Head of caudate nucleus (tissue), 42 donors: ENCODE measurements at regions not wholly inside any gene's neighbourhood (a gene's known extent, or its start where the extent isn't known, plus 50 kb on each side); places are given as distances from the start of the nearest gene placed in this dataset.
"Not testable (repeated sequence)": the region's sequence is repeated elsewhere in the genome, so short reads cannot be mapped to it uniquely, and the experiment has no call there.

Source experiments
- DNase-seq, 42 donors: peaks; one replicate each; pipeline versions ENCODE4 v3.0.0 to v3.0.0-alpha.2; 2020 to 2021; ENCODE audit warnings: mixed read lengths in 7 of 42
- intact Hi-C: fragments of 100-400 bp; cut with DNase I; formaldehyde crosslinking; loops from one replicate; pipeline ENCODE4 v1.15.0; 2022

DNA sequence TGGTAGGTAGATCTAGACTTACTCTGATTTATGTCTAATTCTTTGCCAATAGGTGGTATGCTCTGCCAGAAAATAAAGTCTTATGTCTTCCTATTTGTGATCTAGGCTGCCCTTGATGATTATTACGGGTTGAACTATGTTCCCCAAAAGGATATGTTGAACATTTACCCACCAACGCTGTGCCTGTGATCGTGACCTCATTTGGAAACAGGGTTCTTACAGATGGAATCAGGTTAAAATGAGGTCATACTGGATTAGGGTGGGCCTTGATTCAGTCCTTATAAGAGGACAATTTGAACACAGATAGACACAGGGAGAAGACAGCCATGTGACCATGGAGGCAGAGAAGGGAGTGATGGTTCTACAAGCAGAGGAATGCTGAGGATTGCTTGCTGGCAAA, 95.1 kb upstream of the BCAR3 start:
- intact Hi-C loops: no loop called here
- no peak for DNase-seq

DNA sequence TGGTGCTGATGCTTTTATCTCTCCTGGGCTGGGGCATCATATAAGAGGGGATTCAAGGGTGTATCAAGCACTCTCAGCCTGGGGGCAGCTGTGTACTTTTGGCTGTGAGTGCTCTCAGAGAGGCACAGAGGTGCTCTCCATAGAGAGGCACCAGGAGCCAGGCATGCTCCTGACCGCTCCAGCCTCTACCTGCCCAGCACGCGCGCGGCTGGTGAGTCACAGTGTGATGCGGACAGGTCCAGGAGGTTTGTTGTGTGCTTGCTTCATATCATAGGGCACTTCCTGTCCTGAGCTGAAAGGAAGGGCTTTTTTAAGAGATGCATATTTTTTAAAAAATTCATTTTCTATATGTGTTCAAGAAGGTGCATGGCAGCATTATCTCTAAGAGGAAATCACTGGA, 93.6 kb upstream of the BCAR3 start:
- intact Hi-C loops: no loop called here
- DNase-seq: no peak

DNA sequence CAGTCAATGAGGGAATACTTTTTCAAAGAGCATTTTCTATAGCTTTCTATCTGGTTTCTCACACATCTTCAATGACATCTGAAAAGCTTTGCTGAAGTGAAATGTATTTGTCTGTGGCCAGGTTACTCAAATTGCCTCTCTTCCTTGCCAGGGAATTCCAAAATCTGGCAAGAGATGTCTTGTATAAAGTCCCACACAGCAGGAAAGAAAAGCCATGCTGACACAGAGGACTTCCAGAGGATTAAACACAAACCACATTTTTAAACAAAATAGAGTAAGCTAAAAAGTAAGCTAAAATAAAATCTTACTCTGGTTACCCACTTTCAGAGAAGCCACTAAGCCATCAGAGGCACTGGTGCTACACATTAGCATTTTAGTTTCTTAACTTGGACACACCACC, 93.1 kb upstream of the BCAR3 start:
- intact Hi-C loops: no loop called here
- no peak for DNase-seq

DNA sequence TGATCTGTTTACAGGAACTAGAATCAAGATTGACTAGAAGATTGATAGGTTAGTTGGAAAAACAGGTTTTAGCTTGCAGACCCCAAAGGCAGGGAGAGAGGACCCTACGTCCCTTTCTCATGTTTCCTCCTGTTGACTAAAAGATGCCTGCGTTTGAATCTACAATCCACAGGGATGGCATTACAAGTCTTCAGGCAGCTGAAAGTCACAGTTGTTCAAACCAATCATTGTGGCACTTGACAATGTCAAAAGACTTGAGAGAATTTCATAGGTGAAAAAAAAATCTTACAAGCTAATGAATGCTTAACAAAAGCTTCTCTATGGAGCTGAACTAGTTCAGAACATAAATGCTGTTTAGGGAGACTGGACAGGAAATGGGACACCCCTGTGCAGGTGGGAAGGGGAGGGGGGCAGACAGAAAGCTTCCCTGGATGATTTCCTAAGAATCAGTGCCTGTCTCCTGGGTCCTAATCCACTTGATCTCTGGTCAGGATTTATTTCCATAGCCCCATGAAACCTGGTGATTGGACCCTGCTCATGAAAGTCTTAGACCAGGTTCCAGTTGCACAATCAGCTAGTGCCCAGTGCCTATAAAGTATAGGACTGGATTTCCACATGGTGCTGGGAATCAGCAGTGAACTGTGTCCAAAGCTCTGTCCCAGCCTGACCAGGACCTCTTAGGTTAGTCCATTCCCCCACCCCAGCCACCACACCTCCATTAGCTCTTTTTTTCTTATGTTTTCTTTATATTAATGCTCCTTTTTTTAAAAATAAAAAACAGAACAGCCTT, 91.6 kb upstream of the BCAR3 start:
- intact Hi-C loops: no loop called here
- DNase-seq: no peak

DNA sequence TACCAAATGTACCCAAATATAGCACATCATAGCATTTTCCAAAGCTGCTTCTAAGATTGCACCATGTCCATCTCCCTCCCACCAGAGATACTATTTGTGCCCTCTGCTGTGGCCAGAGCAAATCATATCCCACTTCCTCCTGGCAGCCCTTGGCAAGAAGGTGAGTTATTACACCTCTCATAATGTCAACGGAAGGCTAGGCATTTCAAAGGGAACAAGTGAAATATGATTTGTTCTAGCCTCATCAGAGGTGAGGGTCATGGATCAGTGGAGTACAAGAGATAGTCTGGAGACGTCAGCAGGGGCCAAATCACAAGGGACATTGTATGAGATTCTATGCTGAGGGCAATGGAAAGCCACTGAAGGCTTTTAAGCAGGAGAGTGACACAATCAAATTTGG, 90.2 kb upstream of the BCAR3 start:
- intact Hi-C loops: no loop called here
- no peak for DNase-seq

DNA sequence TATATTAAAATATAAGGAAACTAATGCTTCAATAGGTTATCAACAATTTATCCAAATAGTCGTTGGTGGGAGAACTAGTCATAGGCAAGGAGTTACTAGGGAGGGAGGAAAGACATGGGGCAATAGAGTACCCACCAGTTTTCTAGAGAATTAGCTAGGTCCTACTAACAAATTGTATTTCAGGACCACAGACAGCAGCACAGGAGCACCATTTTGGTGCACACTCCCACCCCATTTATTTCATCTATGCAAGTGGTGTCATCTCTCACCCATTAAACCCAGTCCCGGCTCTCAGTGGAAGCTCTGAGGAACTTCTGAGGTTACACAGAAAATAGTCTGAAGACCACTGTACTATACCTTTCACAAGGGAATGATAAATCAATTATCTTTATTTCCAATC, 89.0 kb upstream of the BCAR3 start:
- DNase-seq: no peak
- intact Hi-C loops: no loop called here

DNA sequence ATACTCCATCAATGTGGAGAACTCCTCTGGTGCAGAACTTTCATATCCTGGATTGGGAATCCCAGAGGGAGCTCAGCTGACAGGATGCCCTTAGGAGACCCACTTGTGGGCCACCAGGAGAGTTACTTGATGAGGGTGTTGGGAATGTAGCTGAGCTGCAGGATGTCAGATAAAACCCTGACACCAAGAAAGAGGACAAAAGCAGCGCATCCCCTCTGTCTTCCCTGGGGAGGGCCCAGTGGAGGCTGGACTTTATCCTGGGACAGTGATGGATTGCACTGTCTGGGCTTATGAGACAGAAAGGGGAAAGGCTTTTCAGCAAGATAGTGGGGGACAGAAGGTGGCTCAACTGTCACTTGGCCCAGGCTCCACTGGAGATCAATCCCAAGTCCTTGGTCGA, 88.1 kb upstream of the BCAR3 start:
- intact Hi-C loops: no loop called here
- no peak for DNase-seq

DNA sequence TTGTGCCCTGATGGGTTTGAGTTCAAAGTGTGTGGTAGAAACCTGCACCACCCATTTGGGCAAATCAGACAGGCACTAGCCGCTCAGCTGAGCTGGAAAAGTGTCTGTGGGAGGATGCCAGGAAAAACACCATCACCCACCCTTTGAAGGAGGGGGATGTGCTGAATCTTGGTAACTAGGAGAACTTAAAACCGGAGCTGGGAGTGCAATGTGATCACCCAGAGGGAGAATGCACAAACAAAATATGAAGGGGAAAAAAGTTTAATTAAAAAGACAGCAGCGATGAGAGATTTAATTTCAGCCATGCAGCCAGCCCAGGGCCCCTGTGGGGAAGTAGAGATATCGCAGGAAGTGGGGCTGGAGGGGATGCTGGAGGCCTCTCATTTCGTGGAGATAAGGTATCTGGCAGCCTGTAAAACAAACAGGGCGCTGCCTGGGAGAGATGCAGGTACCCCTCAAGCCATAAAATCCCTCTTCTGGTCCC, 86.8 kb upstream of the BCAR3 start:
- DNase-seq: peak in 12 of 42 donors; percentile 10 to 59 (median 40)
- intact Hi-C loops: no loop called here

DNA sequence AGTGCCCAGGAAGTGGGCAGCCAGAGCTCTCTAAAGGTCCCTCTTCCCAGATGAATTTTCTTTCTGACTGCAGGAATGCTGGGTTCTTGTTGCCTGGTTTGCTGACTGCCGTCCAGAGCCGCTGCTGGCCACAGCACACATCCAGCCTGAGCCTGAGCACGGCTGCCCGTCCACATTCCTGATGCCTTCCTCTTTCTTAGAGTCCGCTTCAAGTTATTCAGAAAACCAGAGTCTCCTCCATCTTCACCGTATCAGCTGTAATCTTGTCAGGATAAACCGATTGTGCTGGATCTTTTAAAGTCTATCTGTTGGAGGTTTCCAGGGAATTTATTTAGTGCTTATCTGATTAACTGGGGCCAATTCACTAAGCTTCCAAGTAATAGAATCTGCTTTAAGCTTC, 84.8 kb upstream of the BCAR3 start:
- no peak for DNase-seq
- intact Hi-C loops: no loop called here

DNA sequence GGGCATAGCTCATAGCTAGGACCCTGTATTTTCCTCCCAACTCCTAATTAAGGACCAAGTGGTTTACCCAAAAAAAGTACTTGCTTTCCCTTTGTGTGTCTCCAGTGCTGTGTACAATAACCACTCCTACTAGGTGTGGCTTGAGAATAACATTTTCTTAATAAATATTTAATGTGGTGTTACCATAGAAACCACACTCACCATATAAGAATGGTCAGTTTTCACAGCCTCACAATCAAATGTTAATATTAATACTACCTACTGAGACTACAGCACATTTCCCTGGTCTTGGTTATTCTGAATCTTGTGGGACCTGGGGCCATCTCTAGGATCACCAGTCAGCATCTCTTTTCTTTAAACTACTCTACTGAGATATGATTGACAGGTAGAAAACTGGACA, 83.5 kb upstream of the BCAR3 start:
- no peak for DNase-seq
- intact Hi-C loops: no loop called here

DNA sequence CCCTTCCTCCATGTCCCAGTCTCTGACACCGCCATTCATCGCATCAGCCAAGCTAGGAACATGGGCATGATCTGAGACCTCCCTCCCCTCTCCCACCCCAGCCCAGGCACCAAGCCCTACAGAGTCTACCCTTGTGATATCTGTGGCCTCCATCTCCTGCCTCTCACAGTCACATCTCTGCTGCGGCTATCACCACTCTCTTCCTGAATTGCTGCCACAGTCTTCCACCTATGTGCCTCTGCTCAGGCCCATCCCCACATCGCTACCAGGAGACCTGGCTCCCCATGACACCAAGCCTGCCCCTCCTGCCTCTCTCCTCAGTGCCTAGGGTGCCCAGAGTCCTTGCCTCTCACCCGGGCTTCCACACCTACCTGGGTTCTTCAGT, 82.7 kb upstream of the BCAR3 start:
- intact Hi-C loops: no loop called here

DNA sequence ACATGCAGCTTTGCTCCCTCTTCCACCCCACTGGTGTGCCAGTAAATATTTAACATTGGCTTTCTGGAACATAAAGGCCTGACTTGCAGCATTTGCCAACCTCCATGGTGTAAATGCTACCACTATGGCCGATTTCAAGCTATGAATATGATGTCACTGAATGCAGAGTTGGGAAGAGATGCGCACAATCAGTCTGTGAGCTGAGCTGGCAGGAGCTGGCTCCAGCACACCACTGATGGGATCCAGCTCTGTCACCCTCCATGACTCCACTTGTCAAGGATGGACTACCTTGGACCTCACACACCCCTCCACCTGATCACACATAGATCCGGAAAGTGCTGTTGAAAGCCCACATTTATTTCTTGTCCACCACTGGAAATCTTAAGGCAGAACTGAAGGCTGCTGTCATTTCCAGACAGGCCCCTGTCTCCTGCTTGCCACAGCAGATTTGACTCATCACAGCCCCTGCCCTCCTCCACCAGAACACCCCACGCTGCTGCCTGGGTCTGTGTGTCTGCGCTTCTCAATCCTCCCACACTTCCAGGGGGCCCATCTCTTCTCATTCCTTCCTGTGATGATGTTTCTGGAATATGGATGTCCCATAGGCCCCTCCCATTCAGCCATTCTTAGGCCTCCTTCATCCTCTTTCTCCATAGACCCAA, 82.2 kb upstream of the BCAR3 start:
- no peak for DNase-seq
- intact Hi-C loops: no loop called here

More for the DNA sequence above, 82.7 kb upstream of the BCAR3 start:
- no peak for DNase-seq

DNA sequence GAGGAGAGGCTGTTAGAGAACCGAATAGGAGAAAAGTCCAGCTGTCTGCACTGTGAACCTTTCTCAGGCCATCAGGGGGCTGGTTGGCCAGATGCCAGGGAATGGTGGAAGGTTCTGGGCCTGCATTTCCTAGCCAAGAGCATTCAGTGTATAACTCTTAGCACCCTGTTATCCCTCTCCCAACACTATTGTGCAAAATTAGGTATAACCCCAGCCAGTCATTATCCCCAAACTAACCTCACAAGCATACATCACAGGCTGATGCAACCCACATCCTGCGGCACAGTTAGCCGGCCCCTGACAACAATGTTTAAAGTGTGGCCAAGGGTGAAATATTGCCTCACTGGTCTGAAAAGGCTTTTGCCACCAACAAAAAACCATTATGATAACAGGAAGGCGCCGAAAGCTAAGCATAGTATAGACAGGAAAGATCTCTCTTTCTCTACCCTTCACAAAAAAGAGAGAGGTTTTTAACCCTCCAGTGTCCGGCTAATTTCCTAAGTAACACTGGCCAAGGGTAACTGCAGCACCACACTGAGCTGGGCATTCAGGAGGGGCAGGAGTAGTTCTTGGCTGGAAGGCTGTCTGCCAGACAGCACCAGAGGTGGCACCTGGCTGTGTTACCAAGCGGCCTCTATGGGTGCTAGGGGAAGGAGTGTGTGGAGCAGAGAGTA, 77.3 kb upstream of the BCAR3 start:
- intact Hi-C loops: no loop called here
- no peak for DNase-seq

DNA sequence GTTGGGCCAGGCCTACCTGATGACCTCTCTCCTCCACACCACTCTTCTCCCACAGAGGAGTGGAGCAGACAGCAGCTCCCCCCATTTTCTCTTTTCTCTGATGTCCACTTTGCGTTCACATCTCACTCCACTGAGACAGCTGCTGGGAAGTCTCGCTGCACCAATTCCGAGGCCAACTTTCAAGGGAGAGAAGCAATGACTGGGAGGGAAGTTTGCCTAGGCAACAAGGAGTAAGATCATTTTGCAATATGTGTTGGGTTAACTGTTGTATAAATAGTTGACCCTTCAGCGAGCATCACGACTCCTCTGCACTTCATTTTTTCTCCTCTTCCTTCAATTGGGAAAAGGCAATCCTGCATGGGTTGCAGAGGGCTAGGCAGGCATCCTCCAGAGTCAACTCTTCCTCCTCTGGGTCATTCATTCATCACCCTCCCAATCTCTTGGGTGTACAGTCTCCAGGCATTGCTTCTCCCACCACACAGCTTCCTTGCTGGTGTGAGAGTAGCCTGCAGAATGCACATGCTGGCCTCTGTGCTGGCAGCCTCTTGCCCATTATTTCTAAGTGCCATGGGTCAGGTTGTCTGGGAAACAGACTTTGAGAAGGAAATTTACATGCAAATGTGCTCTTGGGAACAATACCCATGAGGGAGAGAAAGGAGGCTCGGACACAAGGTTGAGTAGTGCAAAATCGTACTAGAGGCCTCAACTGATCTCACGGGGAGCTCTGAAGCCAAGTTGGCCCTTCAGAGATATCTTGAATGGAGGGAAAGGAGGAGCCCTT, 75.8 kb upstream of the BCAR3 start:
- intact Hi-C loops: no loop called here
- no peak for DNase-seq

DNA sequence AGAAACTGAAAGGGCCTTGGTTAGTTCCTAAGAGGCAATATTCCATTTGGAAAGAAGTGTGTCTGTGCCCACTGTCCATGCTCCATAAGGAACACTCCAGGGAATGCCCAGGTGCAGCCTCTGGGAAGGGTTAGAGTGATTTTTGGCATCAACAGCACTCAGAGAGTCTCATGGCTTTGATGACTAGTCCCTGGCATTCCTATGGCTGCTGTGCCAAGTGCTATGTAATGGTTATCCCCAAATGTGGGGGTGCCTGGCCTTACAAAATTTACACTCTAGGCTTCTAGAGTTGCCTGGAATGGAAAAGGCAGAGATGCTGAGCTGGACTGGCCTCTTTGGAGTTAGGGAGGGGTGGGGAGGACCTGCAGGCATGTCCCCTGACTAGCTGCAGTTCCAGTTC, 75.0 kb upstream of the BCAR3 start:
- no peak for DNase-seq
- intact Hi-C loops: no loop called here

DNA sequence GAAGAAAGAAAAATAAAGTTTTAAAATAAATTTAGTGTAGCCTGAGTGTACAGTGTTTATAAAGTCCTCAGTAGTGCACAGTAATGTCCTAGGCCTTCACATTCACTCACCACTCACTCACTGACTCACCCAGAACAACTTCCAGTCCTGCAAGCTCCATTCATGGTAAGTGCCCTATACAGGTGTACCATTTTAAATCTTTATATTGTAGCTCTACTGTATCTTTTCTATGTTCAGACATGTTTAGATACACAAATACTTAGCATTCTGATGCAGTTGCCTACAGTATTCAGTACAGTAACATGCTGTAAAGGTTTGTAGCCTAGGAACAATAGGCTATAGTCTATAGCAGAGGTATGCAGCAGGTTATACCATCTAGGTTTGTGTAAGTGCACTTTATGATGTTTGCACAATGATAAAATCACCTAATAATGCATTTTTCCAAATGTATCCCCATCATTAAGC, 73.6 kb upstream of the BCAR3 start:
- DNase-seq, intact Hi-C loops: not testable (repeated sequence)

DNA sequence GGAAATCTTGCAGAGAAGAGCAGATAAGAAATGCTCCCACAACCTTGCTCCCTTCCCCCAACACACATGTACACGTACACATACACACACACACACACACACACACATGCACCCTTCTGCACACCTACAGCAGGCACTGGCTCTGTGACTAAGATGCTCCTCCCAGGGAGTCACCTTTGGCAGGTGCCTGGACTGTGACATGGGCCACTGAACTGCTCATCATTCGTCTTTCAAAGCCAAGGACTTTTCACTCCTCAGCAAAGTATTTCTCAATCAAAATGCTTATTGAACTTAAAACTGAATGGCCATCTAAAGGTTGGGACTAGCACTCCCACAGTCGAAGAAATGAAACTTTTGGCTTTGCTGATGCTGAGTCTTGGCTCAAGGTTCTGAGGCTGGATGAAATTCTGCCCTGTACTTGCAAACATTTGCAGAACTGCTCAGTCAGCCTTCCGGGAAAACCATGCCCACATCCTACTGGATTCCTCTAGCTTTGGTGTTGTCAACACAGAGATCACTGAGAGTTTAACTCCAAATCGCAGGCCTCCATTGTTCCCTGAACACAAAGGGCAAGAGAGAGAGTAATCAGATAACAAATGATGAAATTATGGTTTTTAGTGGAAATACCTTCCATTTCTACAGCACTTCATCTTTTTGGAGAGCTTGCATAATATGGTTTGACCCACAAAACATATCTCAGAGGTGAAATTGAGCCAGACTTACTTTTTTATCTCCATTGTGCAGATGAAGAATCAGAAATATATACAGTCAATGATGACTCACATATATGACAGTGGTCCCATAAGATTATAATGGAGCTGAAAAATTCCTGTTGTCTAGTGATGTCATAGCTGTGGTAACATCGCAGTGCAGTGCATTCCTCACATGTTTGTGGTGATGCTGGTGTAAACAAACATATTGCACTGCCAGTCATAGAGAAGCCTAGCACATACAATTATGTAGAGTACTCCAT, 72.4 kb upstream of the BCAR3 start:
- DNase-seq: peak in 4 of 42 donors; percentile 39 to 77 (median 42)
- intact Hi-C loops: no loop called here
